H1 (cell line): ENCODE measurements at regions not wholly inside any gene's neighbourhood (a gene's known extent, or its start where the extent isn't known, plus 50 kb on each side); places are given as distances from the start of the nearest gene placed in this dataset.

ENCODE experiments used
- CTCF ChIA-PET: fragments of 300-600 bp; sonication (Branson Sonifier 250); formaldehyde crosslinking; loops from one replicate; lab custom pipeline; 2021; ENCODE audit not compliant: partially characterized antibody; lab: Charles Lee
- POLR2A ChIA-PET: fragments of 300-600 bp; sonication (Branson Sonifier 250); formaldehyde crosslinking; loops from one replicate; lab custom pipeline; 2021; ENCODE audit warnings: inconsistent platforms; ENCODE audit not compliant: partially characterized antibody; lab: Charles Lee
- DNase-seq, 2 experiments: peaks; one replicate each; pipeline versions ENCODE4 v3.0.0 to v3.0.0-alpha.2; 2010 to 2022; ENCODE audit warnings: low spot score in 2 of 2, low read depth in 1 of 2, mixed read lengths in 1 of 2
- FAIRE-seq: peaks from 2 replicates; lab custom pipeline; 2011; peaks lifted over from hg19 to GRCh38; lab: Jason Lieb, UNC
- H2AFZ ChIP-seq: 2 replicates; pipeline ENCODE4 v1.8.1; 2012; ENCODE audit warnings: low read length, inconsistent platforms
- H2AK5ac ChIP-seq: 2 replicates; pipeline ENCODE4 v1.6.1; 2013; ENCODE audit warnings: low read depth, low read length
- H2BK120ac ChIP-seq: replicated peaks from 2 replicates; pipeline ENCODE3; 2013; ENCODE audit warnings: low read depth, low read length, inconsistent platforms
- H2BK12ac ChIP-seq: 2 replicates; pipeline ENCODE4 v1.6.1; 2013; ENCODE audit warnings: low read depth, low read length
- H2BK15ac ChIP-seq: 2 replicates; pipeline ENCODE4 v1.6.1; 2013; ENCODE audit warnings: low read length
- H2BK20ac ChIP-seq: 2 replicates; pipeline ENCODE4 v1.6.1; 2013; ENCODE audit warnings: low read length
- H2BK5ac ChIP-seq: 2 replicates; pipeline ENCODE4 v1.6.1; 2013; ENCODE audit warnings: low read depth, low read length
- H3K14ac ChIP-seq: 2 replicates; pipeline ENCODE4 v1.6.1; 2013; ENCODE audit warnings: inconsistent platforms; ENCODE audit not compliant: insufficient read length
- H3K18ac ChIP-seq: 2 replicates; pipeline ENCODE4 v1.6.1; 2013; ENCODE audit warnings: low read length; ENCODE audit errors: extremely low read depth
- H3K23ac ChIP-seq: 2 replicates; pipeline ENCODE4 v1.6.1; 2013; ENCODE audit warnings: inconsistent platforms; ENCODE audit not compliant: insufficient read length
- H3K23me2 ChIP-seq: 2 replicates; pipeline ENCODE4 v1.6.1; 2013; ENCODE audit warnings: low read depth, low read length
- H3K27ac ChIP-seq: 2 replicates; pipeline ENCODE4 v1.6.1; 2011; ENCODE audit warnings: low read depth, low read length, inconsistent platforms
- H3K27me3 ChIP-seq, 4 experiments: replicated peaks in 1 of 4; 1 replicate in 1 of 4; 2 replicates in 3 of 4; pipeline versions ENCODE4 v1.6.1 to v1.8.1; 2011 to 2013; ENCODE audit warnings: low read length in 3 of 4, mild to moderate bottlenecking in 3 of 4, inconsistent platforms in 2 of 4, mixed read lengths in 2 of 4, moderate library complexity in 1 of 4; ENCODE audit not compliant: control insufficient read depth in 3 of 4, insufficient read depth in 3 of 4; ENCODE audit errors: extremely low read depth in 1 of 4
- H3K36me3 ChIP-seq, 4 experiments: 2 replicates each; pipeline versions ENCODE4 v1.6.1 to v1.8.1; 2011 to 2013; ENCODE audit warnings: mild to moderate bottlenecking in 4 of 4, low read length in 3 of 4, moderate library complexity in 2 of 4, control low read depth in 1 of 4, inconsistent platforms in 1 of 4; ENCODE audit not compliant: insufficient read depth in 4 of 4, control insufficient read depth in 2 of 4
- H3K4ac ChIP-seq: replicated peaks from 2 replicates; pipeline ENCODE3; 2013; ENCODE audit warnings: low read length, low read depth, mixed read lengths, inconsistent platforms; ENCODE audit not compliant: insufficient read length
- H3K4me1 ChIP-seq, 4 experiments: replicated peaks in 1 of 4; 1 replicate in 1 of 4; 2 replicates in 3 of 4; pipeline versions ENCODE4 v1.6.1 to v1.8.1; 2011 to 2013; ENCODE audit warnings: low read length in 3 of 4, inconsistent platforms in 2 of 4, mixed read lengths in 1 of 4; ENCODE audit not compliant: insufficient read depth in 4 of 4, control insufficient read depth in 3 of 4
- H3K4me2 ChIP-seq, 2 experiments: 2 replicates each; pipeline versions ENCODE4 v1.6.1 to v1.8.1; 2011 to 2013; ENCODE audit warnings: low read depth in 2 of 2, low read length in 2 of 2, control low read depth in 1 of 2, inconsistent platforms in 1 of 2, mild to moderate bottlenecking in 1 of 2; ENCODE audit not compliant: insufficient read depth in 1 of 2
- H3K4me3 ChIP-seq, 4 experiments: fragments of 200-600, 300-600 bp in 1 of 4; sonication (generic), shearing (Covaris generic), sonication (Bioruptor Twin) in 1 of 4; 2 replicates each; pipeline versions ENCODE4 v1.5.1 to v1.8.1; 2011 to 2016; ENCODE audit warnings: low read length in 4 of 4, low read depth in 3 of 4, control low read depth in 2 of 4, inconsistent platforms in 2 of 4, mild to moderate bottlenecking in 2 of 4, mixed read lengths in 1 of 4, moderate library complexity in 1 of 4; ENCODE audit not compliant: insufficient read depth in 2 of 4; ENCODE audit errors: extremely low read depth in 1 of 4
- H3K56ac ChIP-seq: replicated peaks from 2 replicates; pipeline ENCODE3; 2013; ENCODE audit warnings: low read depth, mild to moderate bottlenecking, mixed read lengths, low read length, inconsistent platforms; ENCODE audit not compliant: insufficient read length
- H3K79me1 ChIP-seq: 2 replicates; pipeline ENCODE4 v1.6.1; 2013; ENCODE audit warnings: low read depth, low read length, control low read depth
- H3K79me2 ChIP-seq, 2 experiments: 2 replicates each; pipeline versions ENCODE4 v1.6.1 to v1.8.1; 2012 to 2013; ENCODE audit warnings: low read length in 2 of 2, mild to moderate bottlenecking in 2 of 2, inconsistent platforms in 1 of 2; ENCODE audit not compliant: insufficient read depth in 2 of 2, control insufficient read depth in 1 of 2
- H3K9ac ChIP-seq, 4 experiments: replicated peaks in 1 of 4; 1 replicate in 1 of 4; 2 replicates in 3 of 4; pipeline versions ENCODE4 v1.6.1 to v1.8.1; 2011 to 2013; ENCODE audit warnings: low read depth in 3 of 4, low read length in 3 of 4, control low read depth in 2 of 4, mild to moderate bottlenecking in 2 of 4, moderate library complexity in 2 of 4, inconsistent platforms in 1 of 4; ENCODE audit errors: extremely low read depth in 1 of 4
- H3K9me3 ChIP-seq, 2 experiments: 2 replicates each; pipeline versions ENCODE4 v1.6.1 to v1.8.1; 2012 to 2013; ENCODE audit warnings: mild to moderate bottlenecking in 2 of 2, moderate library complexity in 2 of 2, control low read depth in 1 of 2, inconsistent platforms in 1 of 2, low read depth in 1 of 2, low read length in 1 of 2, mixed read lengths in 1 of 2; ENCODE audit not compliant: insufficient read depth in 2 of 2
- H4K20me1 ChIP-seq, 2 experiments: replicated peaks in 1 of 2; 2 replicates each; pipeline versions ENCODE3 to v1.8.1; 2011 to 2013; ENCODE audit warnings: inconsistent platforms in 2 of 2, low read length in 2 of 2, mild to moderate bottlenecking in 1 of 2; ENCODE audit not compliant: insufficient read depth in 2 of 2, control insufficient read depth in 1 of 2
- H4K5ac ChIP-seq: 2 replicates; pipeline ENCODE4 v1.6.1; 2013; ENCODE audit warnings: low read length, low read depth, mixed read lengths, inconsistent platforms; ENCODE audit not compliant: insufficient read length
- H4K8ac ChIP-seq: 2 replicates; pipeline ENCODE4 v1.8.0; 2013; ENCODE audit warnings: mild to moderate bottlenecking, moderate library complexity, low read length, inconsistent platforms; ENCODE audit not compliant: insufficient read depth; ENCODE audit errors: extremely low read depth
- H4K91ac ChIP-seq: replicated peaks from 2 replicates; pipeline ENCODE3; 2013; ENCODE audit warnings: low read length, mixed read lengths, inconsistent platforms; ENCODE audit not compliant: insufficient read length
- CBX8 ChIP-seq: fragments of 300-800, 300-1000 bp; sonication (generic); IDR thresholded peaks from 2 replicates; pipeline ENCODE4 v1.7.1; 2016; ENCODE audit warnings: low read depth, low read length, borderline replicate concordance
- CREB1 ChIP-seq: IDR thresholded peaks from 2 replicates; pipeline ENCODE4 v1.6.1; 2012; ENCODE audit warnings: inconsistent platforms
- EGR1 ChIP-seq: IDR thresholded peaks from 2 replicates; pipeline ENCODE4 v1.6.1; 2011; ENCODE audit warnings: low read depth, low read length, borderline replicate concordance
- PHF8 ChIP-seq: fragments of 200-600 bp; sonication (generic); conservative IDR thresholded peaks from 2 replicates; pipeline ENCODE4 v1.7.1; 2012; ENCODE audit warnings: low read depth, mild to moderate bottlenecking, inconsistent platforms, low read length, moderate library complexity
- POLR2A ChIP-seq, 2 experiments: IDR thresholded peaks; 1 replicate in 1 of 2; 2 replicates in 1 of 2; pipeline ENCODE4 v1.6.1; 2011; ENCODE audit warnings: low read depth in 2 of 2, low read length in 2 of 2, mild to moderate bottlenecking in 2 of 2; ENCODE audit errors: control extremely low read depth in 1 of 2
- RBBP5 ChIP-seq: IDR thresholded peaks from 2 replicates; pipeline ENCODE4 v1.7.1; 2012; ENCODE audit warnings: low read depth, mild to moderate bottlenecking, inconsistent platforms, low read length, moderate library complexity, borderline replicate concordance
- SIN3A ChIP-seq, 2 experiments: IDR thresholded peaks in 1 of 2; conservative IDR thresholded peaks in 1 of 2; 2 replicates each; pipeline ENCODE4 v1.6.1; 2011 to 2012; ENCODE audit warnings: low read length in 2 of 2, improper control_type of control experiment in 1 of 2, low read depth in 1 of 2, mild to moderate bottlenecking in 1 of 2
- SUZ12 ChIP-seq: fragments of 200-600 bp; sonication (generic); IDR thresholded peaks from 2 replicates; pipeline ENCODE4 v1.6.1; 2012; ENCODE audit warnings: mild to moderate bottlenecking, inconsistent platforms, low read length, moderate library complexity, mixed read lengths
- TCF12 ChIP-seq: IDR thresholded peaks from 2 replicates; pipeline ENCODE4 v1.6.1; 2011; ENCODE audit warnings: low read depth, mild to moderate bottlenecking, low read length
- TEAD4 ChIP-seq: IDR thresholded peaks from 2 replicates; pipeline ENCODE4 v1.6.1; 2012; ENCODE audit warnings: low read depth, low read length, inconsistent platforms, mixed read lengths
- YY1 ChIP-seq: IDR thresholded peaks from 2 replicates; pipeline ENCODE4 v1.6.1; 2011; ENCODE audit warnings: low read depth, mild to moderate bottlenecking, low read length
- WGBS, 2 experiments: shearing (Covaris generic) in 1 of 2; methylation state at CpG; one replicate each; pipeline versions ENCODE4 v1.1.6 to v1.1.7; 2013 to 2015; ENCODE audit warnings: low lambda C conversion rate in 2 of 2, mixed read lengths in 2 of 2, inconsistent platforms in 1 of 2, low coverage in 1 of 2, missing lambda C conversion rate in 1 of 2; ENCODE audit not compliant: insufficient replicate concordance in 2 of 2, insufficient coverage in 1 of 2, insufficient read length in 1 of 2; ENCODE audit errors: extremely low coverage in 1 of 2, missing lambda C conversion rate in 1 of 2; 5-methylcytosine and 5-hydroxymethylcytosine counted together
- TF ChIP-seq, protein P1 (sequence below): IDR thresholded peaks from 2 replicates; pipeline ENCODE4 v1.6.1; 2011; ENCODE audit warnings: low read depth, mild to moderate bottlenecking, low read length; ENCODE audit not compliant: insufficient read depth

- POLR2A ChIA-PET, result no interaction called here
- no peak overlapping the region for H3K56ac ChIP-seq
- no peaks in the 10 kb centered on the region for H3K4me1 ChIP-seq
- no peak overlapping the region for H2BK120ac ChIP-seq
- CTCF ChIA-PET, result interaction anchor here (0.6 kb wide), 1 partner anchor 80 kb away, joined by 3 read pairs; no protein-coding TSS in a partner anchor
- no peaks in the 10 kb centered on the region for H3K23me2 ChIP-seq
- H3K14ac ChIP-seq, result no peak overlapping the region
- FAIRE-seq (no peak), DNase-seq (no peak)
- H3K18ac ChIP-seq, result no peak overlapping the region
- no peak overlapping the region for H3K27ac ChIP-seq
- no peak overlapping the region for H4K91ac ChIP-seq
- H3K4ac ChIP-seq, result no peak overlapping the region
- H3K9ac ChIP-seq, result no peak overlapping the region
- no peaks in the 10 kb centered on the region for H4K20me1 ChIP-seq
- H2AFZ ChIP-seq, result no peak overlapping the region; the same call in 1 of the 2 replicates
- no peak overlapping the region for H2AK5ac ChIP-seq
- no peak overlapping the region for H2BK12ac ChIP-seq
- H4K5ac ChIP-seq, result no peak overlapping the region
- H3K79me1 ChIP-seq, result no peaks in the 10 kb centered on the region
- H3K4me2 ChIP-seq, result no peak overlapping the region
- H3K79me2 ChIP-seq, result no peaks in the 10 kb centered on the region
- no peak overlapping the region for H3K4me3 ChIP-seq
- no peaks in the 10 kb centered on the region for H3K9me3 ChIP-seq
- no peaks in the 10 kb centered on the region for H3K36me3 ChIP-seq
- no peak overlapping the region for H2BK5ac ChIP-seq
- no peak overlapping the region for H4K8ac ChIP-seq
- no peaks in the 10 kb centered on the region for H3K27me3 ChIP-seq
- WGBS, 2 experiments, result 88% methylated on average over 19 of the region's 19 CpGs; no CpG with 5 or more reads in 1 of the 2 experiments
- peak overlapping the region; percentile 46; the same call in 1 of the 2 replicates for H2BK15ac ChIP-seq
- H3K23ac ChIP-seq, result no peak overlapping the region
- H2BK20ac ChIP-seq, result no peak overlapping the region
- TF ChIP-seq TCF12 (no peak), PHF8 (no peak), EGR1 (no peak), CBX8 (no peak), SUZ12 (no peak), YY1 (no peak), RBBP5 (no peak), TEAD4 (no peak), SIN3A (conservative IDR thresholded peaks at IDR 0.05 in 1 of 2, IDR thresholded peaks at IDR 0.05 in 1 of 2; ENCODE audit: low read depth in 1 of 2, low read length in 2 of 2) (no peak), CREB1 (no peak), POLR2A (IDR thresholded peaks at IDR 0.05; ENCODE audit: control extremely low read depth in 1 of 2, low read depth in 2 of 2, low read length in 2 of 2) (no peak)
- TF ChIP-seq, protein P1, sequence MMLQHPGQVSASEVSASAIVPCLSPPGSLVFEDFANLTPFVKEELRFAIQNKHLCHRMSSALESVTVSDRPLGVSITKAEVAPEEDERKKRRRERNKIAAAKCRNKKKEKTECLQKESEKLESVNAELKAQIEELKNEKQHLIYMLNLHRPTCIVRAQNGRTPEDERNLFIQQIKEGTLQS, result no peak
These were observed 365.3 kb upstream of the PROX1 start for GRCh38 chr1:213622365-213623063.
